ENCODE measurements at regions not wholly inside any gene's neighbourhood (a gene's known extent, or its start where the extent isn't known, plus 50 kb on each side); places are given as distances from the start of the nearest gene placed in this dataset.

DNA sequence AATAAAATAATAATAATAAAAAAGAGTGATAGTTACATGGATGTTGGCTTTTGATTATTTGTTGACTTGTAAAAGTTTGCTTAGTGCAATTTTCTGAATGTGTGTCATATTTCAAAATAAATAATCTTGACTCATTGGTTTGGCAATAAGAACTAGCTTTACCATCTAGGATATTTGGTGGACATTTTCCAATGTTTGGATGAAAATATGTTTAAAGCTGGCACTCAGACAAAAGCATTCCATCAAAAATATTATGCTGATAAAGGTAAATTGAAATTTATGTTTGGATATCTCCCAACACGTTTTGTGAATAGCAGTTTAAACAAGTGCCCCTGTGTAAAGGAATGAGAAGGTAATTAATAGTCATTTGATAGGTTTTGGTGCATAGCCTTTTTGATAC, 62.5 kb upstream of the KCNMA1 start:
- Histone ChIP-seq H3K36me3 (ENCODE audit: control insufficient read depth in 1 of 2, insufficient read depth in 2 of 2, low read length in 2 of 2) (no peaks in the 10 kb centered on the region), H3K27ac (ENCODE audit: low read depth, low read length) (no peak overlapping the region), H3K9me3 (ENCODE audit: control insufficient read depth in 1 of 2, insufficient read depth in 1 of 2, low read depth in 1 of 2, low read length in 2 of 2) (no peaks in the 10 kb centered on the region), H3K9me2 (ENCODE audit: insufficient read depth) (no peaks in the 10 kb centered on the region), H4K20me1 (ENCODE audit: insufficient read depth) (no peaks in the 10 kb centered on the region), H3K4me3 (replicated peaks in 1 of 2; ENCODE audit: low read depth in 1 of 2, low read length in 2 of 2) (no peak overlapping the region), H2AFZ (ENCODE audit: low read depth, low read length, poor library complexity, severe bottlenecking) (no peak overlapping the region), H3K27me3 (ENCODE audit: insufficient read depth, low read length) (no peaks in the 10 kb centered on the region), H3K9ac (ENCODE audit: low read length) (no peak overlapping the region), H3K4me2 (ENCODE audit: low read length) (no peak overlapping the region), H3K79me2 (ENCODE audit: insufficient read depth, low read length) (no peaks in the 10 kb centered on the region), H3K4me1 (ENCODE audit: control insufficient read depth in 1 of 2, insufficient read depth in 2 of 2, low read length in 2 of 2) (no peaks in the 10 kb centered on the region)
- no TSS peak for BruUV-seq (replicated peaks)
- ChIA-PET CTCF (interaction anchor here (1.3 kb wide), 1 partner anchor 12 kb away, joined by 5 read pairs; no protein-coding TSS in a partner anchor), POLR2A (no interaction called here), RAD21 (ENCODE audit: low non-redundant PET in 1 of 2, low total read pairs in 2 of 2, uncharacterized antibody in 2 of 2, unreplicated experiment in 2 of 2) (no interaction called here)
- TF ChIP-seq SP1 (IDR thresholded peaks at IDR 0.05; ENCODE audit: low read depth), result no peak
- TF ChIP-seq, protein P1, sequence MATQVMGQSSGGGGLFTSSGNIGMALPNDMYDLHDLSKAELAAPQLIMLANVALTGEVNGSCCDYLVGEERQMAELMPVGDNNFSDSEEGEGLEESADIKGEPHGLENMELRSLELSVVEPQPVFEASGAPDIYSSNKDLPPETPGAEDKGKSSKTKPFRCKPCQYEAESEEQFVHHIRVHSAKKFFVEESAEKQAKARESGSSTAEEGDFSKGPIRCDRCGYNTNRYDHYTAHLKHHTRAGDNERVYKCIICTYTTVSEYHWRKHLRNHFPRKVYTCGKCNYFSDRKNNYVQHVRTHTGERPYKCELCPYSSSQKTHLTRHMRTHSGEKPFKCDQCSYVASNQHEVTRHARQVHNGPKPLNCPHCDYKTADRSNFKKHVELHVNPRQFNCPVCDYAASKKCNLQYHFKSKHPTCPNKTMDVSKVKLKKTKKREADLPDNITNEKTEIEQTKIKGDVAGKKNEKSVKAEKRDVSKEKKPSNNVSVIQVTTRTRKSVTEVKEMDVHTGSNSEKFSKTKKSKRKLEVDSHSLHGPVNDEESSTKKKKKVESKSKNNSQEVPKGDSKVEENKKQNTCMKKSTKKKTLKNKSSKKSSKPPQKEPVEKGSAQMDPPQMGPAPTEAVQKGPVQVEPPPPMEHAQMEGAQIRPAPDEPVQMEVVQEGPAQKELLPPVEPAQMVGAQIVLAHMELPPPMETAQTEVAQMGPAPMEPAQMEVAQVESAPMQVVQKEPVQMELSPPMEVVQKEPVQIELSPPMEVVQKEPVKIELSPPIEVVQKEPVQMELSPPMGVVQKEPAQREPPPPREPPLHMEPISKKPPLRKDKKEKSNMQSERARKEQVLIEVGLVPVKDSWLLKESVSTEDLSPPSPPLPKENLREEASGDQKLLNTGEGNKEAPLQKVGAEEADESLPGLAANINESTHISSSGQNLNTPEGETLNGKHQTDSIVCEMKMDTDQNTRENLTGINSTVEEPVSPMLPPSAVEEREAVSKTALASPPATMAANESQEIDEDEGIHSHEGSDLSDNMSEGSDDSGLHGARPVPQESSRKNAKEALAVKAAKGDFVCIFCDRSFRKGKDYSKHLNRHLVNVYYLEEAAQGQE (IDR thresholded peaks at IDR 0.05; ENCODE audit: low read depth), result no peak
- no peak for TF ChIP-seq TCF7L2 (IDR thresholded peaks at IDR 0.05; ENCODE audit: borderline replicate concordance, extremely low read depth, insufficient read depth, insufficient read length)
- TF ChIP-seq CEBPB (IDR thresholded peaks at IDR 0.05; ENCODE audit: low read depth), result no peak
- TF ChIP-seq POLR2A (IDR thresholded peaks at IDR 0.05; ENCODE audit: borderline replicate concordance, extremely low read depth, insufficient read depth, insufficient read length), result no peak
- TF ChIP-seq RAD21 (IDR thresholded peaks at IDR 0.05; ENCODE audit: low read depth), result no peak
- TF ChIP-seq ZNF274 (IDR thresholded peaks at IDR 0.05; ENCODE audit: low read depth, low read length), result no peak
- no peak for DNase-seq (ENCODE audit: low read depth, low spot score)
- ATAC-seq, result no peak
- intact Hi-C loops (cut with micrococcal nuclease), result no loop called here
